GM21367 (cell line): ENCODE measurements at regions not wholly inside any gene's neighbourhood (a gene's known extent, or its start where the extent isn't known, plus 50 kb on each side); places are given as distances from the start of the nearest gene placed in this dataset.

Source experiments
- ATAC-seq: cut with Tn5 transposase; IDR thresholded peaks from one replicate; pipeline ENCODE4 v1.9.1; 2021; ENCODE audit not compliant: unreplicated experiment

DNA sequence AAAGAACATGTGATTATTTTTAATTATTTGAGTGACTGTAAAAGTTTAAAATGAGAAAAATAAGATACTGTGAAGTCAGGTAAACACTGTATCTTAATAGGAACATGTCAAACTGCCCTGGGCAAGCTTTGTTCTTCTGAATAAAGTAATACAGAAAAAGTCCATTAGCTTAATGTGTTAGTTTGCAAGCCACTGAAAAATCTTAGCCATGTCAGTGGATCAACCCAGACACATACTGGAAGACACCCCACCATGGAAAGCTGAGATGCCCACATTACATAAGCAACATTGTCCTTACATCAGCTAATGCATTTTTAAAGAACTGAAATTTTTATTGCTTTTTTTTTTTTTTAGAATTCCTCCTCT lies 155.2 kb downstream of the BBOX1 start:
- ATAC-seq = no peak

DNA sequence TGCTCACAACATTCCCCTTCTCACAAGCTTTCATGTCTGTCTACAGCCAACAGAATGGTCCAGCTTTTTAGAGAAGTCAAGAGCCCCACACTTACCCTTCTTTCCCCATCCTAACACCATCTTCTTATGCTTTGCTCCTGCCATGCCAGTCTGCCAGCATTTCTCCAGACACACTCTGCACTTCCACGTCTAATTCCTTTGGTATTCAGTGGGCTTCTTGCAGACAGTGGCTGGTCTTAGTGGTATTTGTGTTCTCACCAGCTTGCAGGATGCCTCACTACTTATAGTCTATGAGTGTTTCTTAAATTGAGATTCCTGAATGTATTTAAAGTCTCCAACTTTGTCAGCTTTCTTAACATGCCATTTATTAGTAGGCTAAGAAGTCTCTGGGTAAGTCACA lies 154.4 kb downstream of the BBOX1 start:
- no peak for ATAC-seq

DNA sequence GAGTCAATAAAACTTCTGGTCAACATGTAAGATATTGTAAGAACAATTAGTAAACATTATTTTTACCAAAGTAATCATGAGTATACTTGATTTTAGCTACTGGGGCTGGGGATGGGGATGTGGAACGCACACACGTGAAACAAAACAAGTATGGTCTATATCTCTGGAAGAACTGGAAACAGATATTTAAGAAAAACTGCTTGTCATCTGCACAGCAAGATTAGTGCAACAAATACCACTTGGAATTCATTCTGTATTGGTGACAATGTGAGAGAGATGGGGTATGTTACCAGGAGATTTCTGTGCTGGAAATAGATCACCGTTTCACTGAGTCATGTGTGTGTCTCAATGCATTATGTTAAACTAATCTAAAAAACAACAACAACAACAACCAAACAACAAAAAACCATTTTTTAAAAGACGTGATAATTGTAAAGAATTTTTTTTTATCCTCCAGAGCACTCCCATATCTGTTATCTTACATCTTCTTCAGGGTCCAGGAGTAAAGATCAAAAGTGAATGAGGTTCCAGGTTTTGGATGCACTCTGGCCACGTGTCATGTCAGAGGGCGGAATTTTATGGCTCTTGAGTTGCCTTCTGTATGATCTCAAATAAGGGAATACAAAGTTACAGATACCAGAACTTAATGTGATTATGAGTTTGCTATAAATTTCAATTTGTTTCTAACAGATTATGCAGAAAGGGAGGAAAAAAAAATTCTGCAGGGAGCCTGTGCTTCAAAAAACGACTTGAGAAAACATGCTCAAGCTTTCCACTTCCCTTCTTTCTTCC lies 153.0 kb downstream of the BBOX1 start:
- ATAC-seq = no peak

DNA sequence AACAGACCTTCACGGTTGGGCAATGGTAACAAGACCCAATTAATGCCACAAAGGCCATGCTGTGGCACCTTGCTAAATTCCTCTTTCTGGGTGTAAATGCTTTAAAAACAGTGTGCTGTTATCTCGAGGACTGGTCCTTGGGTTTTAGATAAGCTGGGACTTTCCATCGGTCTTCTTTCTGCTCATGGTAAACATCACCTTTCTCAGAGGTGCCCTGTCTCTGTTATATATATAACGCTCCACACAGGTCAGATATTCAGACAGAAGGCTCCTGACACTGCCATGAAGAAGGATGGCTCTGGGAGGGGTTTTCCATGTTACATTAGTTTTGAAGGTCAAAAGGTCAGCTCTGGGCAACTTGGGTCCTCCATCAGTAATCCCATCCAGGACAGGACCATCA lies 151.6 kb downstream of the BBOX1 start:
- no peak for ATAC-seq

DNA sequence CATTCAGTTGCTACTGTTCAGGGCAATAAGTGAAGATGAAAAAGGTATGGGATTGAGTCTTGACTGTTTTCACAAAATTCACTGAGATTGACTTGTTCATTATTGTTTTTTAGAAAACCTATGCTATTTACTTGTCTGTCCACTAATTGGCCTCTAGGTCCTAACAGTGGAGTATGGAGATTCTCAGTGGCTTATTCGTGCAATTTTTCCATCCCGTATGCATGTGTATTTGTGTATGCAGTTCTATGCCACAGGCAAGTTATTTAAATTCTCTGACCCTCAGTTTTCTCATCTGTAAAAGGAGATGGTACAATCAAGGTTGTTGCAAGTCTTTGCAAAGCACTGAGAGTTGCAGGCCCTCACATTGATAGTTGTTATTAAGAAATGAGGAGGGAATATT lies 151.0 kb downstream of the BBOX1 start:
- no peak for ATAC-seq

DNA sequence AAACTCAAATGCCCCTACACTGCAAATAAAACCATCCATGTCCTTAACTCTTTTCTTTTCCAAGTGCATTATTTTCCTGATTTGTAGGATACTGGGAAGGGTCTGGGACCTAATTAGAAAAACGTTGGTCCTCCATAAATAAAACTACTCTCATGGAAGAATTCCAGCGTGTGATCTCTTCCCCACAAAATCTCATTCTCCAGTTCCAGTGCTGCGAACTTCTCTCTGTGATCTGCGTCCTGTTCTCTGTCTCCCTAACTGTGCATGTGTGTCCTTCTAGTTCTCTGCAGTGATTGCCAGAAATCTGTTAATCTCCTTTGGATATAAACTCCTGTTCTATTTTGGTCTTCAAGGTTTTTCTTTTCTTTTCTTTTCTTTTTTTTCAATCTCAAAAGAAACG lies 148.1 kb downstream of the BBOX1 start:
- ATAC-seq = no peak

DNA sequence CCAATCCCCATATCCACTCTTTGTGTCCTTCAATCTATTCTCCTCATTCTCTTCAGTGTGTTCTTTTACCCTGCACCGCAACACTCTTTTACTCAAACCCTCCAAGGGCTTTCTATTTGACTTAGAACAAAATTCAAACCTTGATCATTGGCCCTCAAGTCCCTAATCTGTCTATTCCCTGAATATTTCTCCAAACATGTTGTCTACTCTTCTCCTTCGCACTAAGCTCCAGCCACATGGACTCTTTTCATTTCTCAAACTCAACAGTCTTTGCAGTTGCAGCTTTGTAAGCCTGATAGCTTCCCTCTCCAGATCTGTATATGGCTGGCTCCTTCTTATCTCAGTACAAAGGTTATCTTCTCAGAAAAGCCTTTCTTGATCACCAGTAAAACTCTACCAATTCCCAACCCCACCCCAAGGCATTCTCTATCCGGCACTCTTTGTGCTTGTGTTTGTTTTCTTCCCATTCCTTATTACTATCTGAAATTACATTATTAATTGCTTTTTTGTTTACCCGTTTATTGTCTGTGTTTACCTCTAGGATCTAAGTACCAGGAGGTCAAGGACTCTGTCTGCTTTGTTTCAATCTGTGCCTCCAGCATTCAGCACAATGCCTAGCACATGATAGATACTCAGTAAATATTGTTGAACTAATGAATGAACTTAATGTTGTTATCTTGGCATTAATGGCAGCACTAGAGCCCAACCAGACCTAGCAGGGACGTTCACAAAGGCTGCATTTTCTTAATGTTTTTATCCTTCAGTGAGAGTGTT lies 147.4 kb downstream of the BBOX1 start:
- ATAC-seq = no peak

DNA sequence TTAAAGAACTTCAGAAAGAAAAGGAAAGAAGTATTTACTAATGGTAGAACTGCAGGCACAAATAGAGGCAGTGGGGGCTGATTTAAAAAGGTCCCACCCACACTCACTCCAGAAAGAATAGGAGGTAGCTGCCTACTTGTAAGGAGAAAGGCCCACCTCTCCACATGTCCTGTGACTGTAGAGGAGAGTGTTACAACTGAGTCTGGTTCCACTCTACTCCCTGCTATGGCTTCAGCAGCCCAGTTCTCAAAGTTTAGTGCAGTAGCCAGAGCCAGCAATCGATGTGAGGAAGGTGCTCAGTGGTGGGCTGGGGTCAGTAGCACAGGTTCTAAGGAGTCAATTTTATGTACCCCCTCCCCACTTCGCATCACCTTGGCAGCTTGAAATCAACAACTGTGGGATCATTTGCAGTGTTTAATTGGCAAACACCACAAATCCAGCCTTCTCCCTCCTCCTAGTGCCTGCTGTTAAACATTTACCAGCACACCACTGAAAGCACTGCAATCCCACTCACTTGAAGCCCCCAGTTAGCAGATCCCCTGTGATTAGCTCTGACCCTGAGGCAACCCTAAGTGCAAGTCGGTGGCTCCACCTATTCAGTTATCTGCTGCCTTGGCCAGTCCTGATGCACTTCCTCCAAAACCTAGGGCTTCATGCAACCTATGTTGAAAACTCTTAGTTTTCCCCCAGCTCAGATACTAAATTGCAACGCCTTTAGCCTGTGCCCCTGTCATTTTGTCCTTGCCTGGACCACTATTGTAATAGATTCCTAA lies 146.6 kb downstream of the BBOX1 start:
- no peak for ATAC-seq

DNA sequence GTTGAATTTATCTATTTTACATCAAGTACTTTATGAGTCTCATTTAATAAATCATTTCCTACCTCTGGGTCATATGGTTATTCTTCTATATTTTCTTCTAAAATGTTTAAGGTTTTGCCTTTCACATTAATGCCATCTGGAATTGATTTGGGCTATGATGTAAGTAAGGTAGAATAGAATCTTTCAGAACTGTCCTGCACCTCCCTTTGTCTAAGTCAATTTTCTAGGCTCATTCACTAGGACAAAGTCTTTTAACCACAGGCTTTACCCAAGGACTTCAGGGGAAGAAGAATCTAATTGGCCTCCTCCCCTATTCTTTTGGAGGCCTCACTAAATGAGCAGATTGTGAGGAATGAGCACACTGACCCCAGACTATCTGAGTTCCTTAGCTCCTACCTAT lies 146.0 kb downstream of the BBOX1 start:
- ATAC-seq = no peak

DNA sequence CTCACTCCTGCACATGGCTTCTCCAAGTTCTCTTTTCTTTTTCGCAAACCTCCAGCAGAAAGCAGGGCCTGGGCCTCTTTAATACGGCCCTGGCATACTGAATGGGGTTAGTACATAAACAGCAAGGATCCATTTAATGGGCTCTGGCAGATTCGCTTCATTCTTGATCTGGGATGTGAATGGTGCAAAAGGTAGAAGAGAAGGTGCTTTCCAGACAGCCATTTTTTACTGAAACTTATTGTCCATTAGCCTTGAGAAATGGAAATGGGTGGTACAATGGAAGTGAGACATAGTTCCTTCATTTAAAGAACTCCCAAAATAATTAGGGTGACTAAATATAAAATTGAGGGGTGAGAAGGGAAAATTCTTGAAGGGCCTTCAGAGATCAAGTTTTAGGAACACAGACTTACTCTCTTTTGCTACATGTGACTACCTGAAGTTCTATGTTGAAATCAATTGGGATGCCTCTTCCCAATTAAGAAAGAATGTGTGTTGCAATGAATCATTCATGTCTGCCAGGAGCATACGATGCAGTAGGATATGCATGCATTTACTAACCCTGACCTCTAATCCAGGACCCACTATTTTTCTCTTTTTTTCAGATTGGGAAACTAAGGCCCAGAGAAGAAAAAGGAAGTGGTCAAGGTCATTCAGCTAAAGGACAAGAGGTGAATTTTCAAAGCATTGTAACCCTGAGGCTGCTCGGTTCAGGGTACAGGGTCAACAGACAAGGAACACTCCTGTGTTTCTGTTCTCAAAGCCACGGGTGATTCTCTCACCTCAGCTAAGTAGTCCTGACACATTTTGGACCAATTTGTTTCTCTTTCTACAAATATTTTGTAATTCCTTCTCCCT lies 144.1 kb downstream of the BBOX1 start:
- no peak for ATAC-seq

DNA sequence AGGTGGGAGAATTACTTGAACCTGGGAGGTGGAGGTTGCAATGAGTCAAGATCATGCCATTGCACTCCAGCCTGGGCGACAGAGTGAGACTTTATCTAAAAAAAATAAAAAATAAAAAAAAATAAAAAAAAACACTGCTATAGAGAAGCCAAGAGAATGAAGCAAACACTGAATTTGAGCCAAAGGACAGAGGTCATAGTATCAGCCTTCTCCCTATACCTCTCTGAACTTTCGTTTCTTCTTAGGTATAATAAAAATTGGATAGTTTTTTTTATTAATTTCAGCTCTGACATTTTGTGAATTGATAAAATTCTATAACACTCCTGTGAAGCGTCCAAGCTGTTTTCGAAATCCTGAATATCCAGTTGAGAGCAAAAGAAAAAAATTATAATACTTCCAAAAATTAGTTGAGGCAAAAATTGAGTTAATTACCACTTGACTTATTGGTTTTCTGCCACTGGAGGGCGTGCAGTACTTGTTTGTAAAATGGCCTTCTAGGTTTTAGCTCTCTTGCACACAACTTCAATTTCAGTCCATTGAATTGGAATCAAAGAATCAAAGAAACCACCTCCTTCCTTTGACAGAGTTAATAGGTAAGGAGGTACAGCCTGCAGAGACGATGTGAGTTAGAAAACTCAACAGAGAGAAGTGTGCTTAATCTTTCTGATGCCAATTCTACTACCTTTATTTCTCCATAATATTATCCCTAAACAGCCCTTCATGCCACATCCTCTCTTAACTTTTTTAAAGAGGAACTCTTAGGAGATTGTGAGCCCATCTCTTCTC lies 143.2 kb downstream of the BBOX1 start:
- peak; percentile 70 for ATAC-seq

DNA sequence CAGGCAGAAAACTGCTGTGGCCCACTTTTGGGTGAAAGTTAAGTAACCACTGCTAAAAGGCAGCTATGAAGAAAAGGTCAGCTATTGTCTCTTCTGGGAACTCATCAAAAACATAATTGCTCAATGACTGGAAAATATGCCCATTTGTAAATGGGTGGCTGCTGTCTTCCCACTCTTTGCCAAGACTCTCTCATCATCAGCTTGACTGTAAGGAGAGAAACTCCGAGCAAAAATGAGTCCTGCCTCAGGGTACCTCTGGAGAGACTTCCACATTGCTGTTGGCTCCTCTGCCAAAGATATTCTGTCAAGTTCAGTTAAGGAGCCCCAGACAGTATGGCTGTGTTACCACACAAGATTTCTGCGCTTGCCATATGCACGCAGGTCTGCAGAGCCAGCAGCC lies 138.7 kb downstream of the BBOX1 start:
- no peak for ATAC-seq

DNA sequence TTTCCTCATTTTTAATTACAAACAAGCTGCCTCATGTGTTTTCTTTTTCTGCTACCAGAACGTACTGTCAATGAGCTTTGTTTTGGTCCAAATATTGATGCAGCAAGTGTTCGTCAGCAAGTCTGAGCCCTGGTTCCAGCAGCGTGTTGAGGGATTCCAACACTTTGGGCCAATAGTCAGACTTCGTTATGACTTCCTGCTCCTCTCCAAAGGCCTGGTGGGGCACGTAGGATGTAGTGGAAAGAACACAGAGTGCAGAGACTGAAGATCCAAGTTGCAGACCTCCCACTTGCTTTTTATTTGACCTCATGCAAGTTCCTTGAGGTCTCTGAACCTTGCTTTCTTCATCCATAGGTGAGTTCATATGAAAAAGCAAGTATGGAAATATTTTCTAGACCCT lies 138.2 kb downstream of the BBOX1 start:
- no peak for ATAC-seq
